K562 (cell line): ENCODE measurements at regions not wholly inside any gene's neighbourhood (a gene's known extent, or its start where the extent isn't known, plus 50 kb on each side); places are given as distances from the start of the nearest gene placed in this dataset.

Experiments
- ATAC-seq: fragments of 200-7000 bp; cut with Tn5 transposase; 3 replicates; pipeline ENCODE4 v1.9.1; 2020; ENCODE audit warnings: moderate library complexity
- BruUV-seq: library from RNA; stranded (reverse); fragments of 400-500 nt; replicated peaks from 2 replicates; lab custom pipeline; 2021; lab: Mats Ljungman, UMichigan
- CTCF ChIA-PET: fragments of 300-600 bp; formaldehyde crosslinking; extraction: SDS; loops from one replicate; lab custom pipeline; 2021; ENCODE audit warnings: low intra/inter-chr PET ratio; lab: Yijun Ruan, JAX
- POLR2A ChIA-PET: fragments of 300-600, 350-650 bp; sonication (Branson Sonifier 250); formaldehyde crosslinking; extraction: SDS; loops from one replicate; lab custom pipeline; 2021; ENCODE audit warnings: antibody characterized with exemption, inconsistent platforms; lab: Yijun Ruan, JAX
- DNase-seq, 4 experiments: peaks; one replicate each; pipeline versions ENCODE4 v3.0.0 to v3.0.0-alpha.2; 2011 to 2018; ENCODE audit warnings: low spot score in 3 of 4, mixed read lengths in 3 of 4; ENCODE audit errors: extremely low read depth in 1 of 4
- FAIRE-seq: peaks from 2 replicates; lab custom pipeline; 2011; peaks lifted over from hg19 to GRCh38; lab: Jason Lieb, UNC
- H2AFZ ChIP-seq: 2 replicates; pipeline ENCODE4 v1.6.0; 2011; ENCODE audit warnings: low read depth, low read length, control low read depth, inconsistent platforms
- H3K27ac ChIP-seq: fragments of 200-600 bp; 3 replicates; pipeline ENCODE4 v1.8.0; 2011; ENCODE audit warnings: low read depth, mild to moderate bottlenecking, control low read depth, inconsistent platforms, low read length, moderate library complexity, mixed read lengths; ENCODE audit errors: extremely low read depth
- H3K27me3 ChIP-seq, 2 experiments: fragments of 300-600 bp in 1 of 2; 2 replicates in 1 of 2; 3 replicates in 1 of 2; pipeline versions ENCODE4 v1.6.0 to v1.8.0; 2011; ENCODE audit warnings: inconsistent platforms in 2 of 2, low read length in 2 of 2, mild to moderate bottlenecking in 1 of 2, mixed read lengths in 1 of 2, moderate library complexity in 1 of 2; ENCODE audit not compliant: control insufficient read depth in 2 of 2, insufficient read depth in 2 of 2
- H3K36me3 ChIP-seq: fragments of 300-600 bp; 3 replicates; pipeline ENCODE4 v1.8.0; 2011; ENCODE audit warnings: mild to moderate bottlenecking, low read length, inconsistent platforms; ENCODE audit not compliant: control insufficient read depth, insufficient read depth
- H3K4me1 ChIP-seq, 2 experiments: fragments of 200-600 bp in 1 of 2; replicated peaks in 1 of 2; 2 replicates in 1 of 2; 3 replicates in 1 of 2; pipeline versions ENCODE4 v1.5.1 to v1.8.0; 2011; ENCODE audit warnings: inconsistent platforms in 2 of 2, low read length in 2 of 2, mild to moderate bottlenecking in 1 of 2, mixed read lengths in 1 of 2, moderate library complexity in 1 of 2; ENCODE audit not compliant: control insufficient read depth in 2 of 2, insufficient read depth in 2 of 2
- H3K4me2 ChIP-seq: 2 replicates; pipeline ENCODE4 v1.6.1; 2011; ENCODE audit warnings: low read length, control low read depth, inconsistent platforms, mixed read lengths; ENCODE audit not compliant: insufficient read depth
- H3K4me3 ChIP-seq: fragments of 200-600 bp; sonication (generic), shearing (Covaris generic); 2 replicates; pipeline ENCODE4 v1.5.1; 2016; ENCODE audit warnings: control low read depth, inconsistent platforms
- H3K79me2 ChIP-seq: fragments of 200-600 bp; 3 replicates; pipeline ENCODE4 v1.8.0; 2011; ENCODE audit warnings: low read length, inconsistent platforms; ENCODE audit not compliant: control insufficient read depth, insufficient read depth
- H3K9ac ChIP-seq, 2 experiments: 2 replicates each; pipeline versions ENCODE4 v1.6.0 to v1.6.1; 2011; ENCODE audit warnings: low read depth in 2 of 2, low read length in 2 of 2, control low read depth in 1 of 2, inconsistent platforms in 1 of 2, mild to moderate bottlenecking in 1 of 2, mixed read lengths in 1 of 2; ENCODE audit not compliant: insufficient read depth in 1 of 2
- H3K9me1 ChIP-seq: one replicate; pipeline ENCODE4 v1.6.0; 2011; ENCODE audit warnings: inconsistent platforms, mild to moderate bottlenecking, low read length, moderate library complexity; ENCODE audit not compliant: control insufficient read depth, insufficient read depth
- H3K9me3 ChIP-seq: replicated peaks from 2 replicates; pipeline ENCODE4 v1.5.1; 2011; ENCODE audit warnings: low read depth, low read length, inconsistent platforms; ENCODE audit not compliant: control insufficient read depth, insufficient read depth
- H4K20me1 ChIP-seq: replicated peaks from 2 replicates; pipeline ENCODE4 v1.6.1; 2011; ENCODE audit warnings: low read length, inconsistent platforms, mixed read lengths; ENCODE audit not compliant: control insufficient read depth, insufficient read depth
- C11orf30 ChIP-seq: fragments of 450-650 bp; IDR thresholded peaks from 2 replicates; pipeline ENCODE4 v1.6.1; 2016; ENCODE audit warnings: low read depth, mild to moderate bottlenecking
- CBX2 ChIP-seq: fragments of 200-600 bp; sonication (generic); IDR thresholded peaks from one replicate; pipeline ENCODE4 v1.6.1; 2012; ENCODE audit warnings: mild to moderate bottlenecking, low read length, inconsistent platforms; ENCODE audit not compliant: insufficient read depth, poor library complexity, severe bottlenecking
- CEBPG ChIP-seq, 3 experiments: fragments of 200-800 bp in 1 of 3; sonication (Bioruptor generic) in 1 of 3; sonication (generic) in 1 of 3; formaldehyde crosslinking in 1 of 3; IDR thresholded peaks in 2 of 3; conservative IDR thresholded peaks in 1 of 3; 2 replicates each; pipeline versions ENCODE4 v1.6.1 to v1.8.0; 2016 to 2022; ENCODE audit warnings: missing compliant biosample characterization in 2 of 3, missing genetic modification characterization in 2 of 3, mild to moderate bottlenecking in 1 of 3, missing genetic modification reagents in 1 of 3
- DDX20 ChIP-seq: fragments of 450-650 bp; IDR thresholded peaks from 2 replicates; pipeline ENCODE4 v1.6.1; 2016; ENCODE audit warnings: missing genetic modification characterization, low read depth, mild to moderate bottlenecking, missing compliant biosample characterization, moderate library complexity
- EGR1 ChIP-seq: fragments of 450-650 bp; conservative IDR thresholded peaks from 2 replicates; pipeline ENCODE4 v1.6.1; 2017; ENCODE audit warnings: mild to moderate bottlenecking
- JUNB ChIP-seq: fragments of 450-650 bp; formaldehyde crosslinking; conservative IDR thresholded peaks from 2 replicates; pipeline ENCODE4 v1.4.0; 2020; ENCODE audit warnings: mild to moderate bottlenecking
- KAT2B ChIP-seq: IDR thresholded peaks from one replicate; pipeline ENCODE4 v1.6.1; 2012; ENCODE audit warnings: low read depth, mild to moderate bottlenecking, control low read depth, inconsistent platforms, low read length, moderate library complexity
- MAFF ChIP-seq: IDR thresholded peaks from 2 replicates; pipeline ENCODE4 v1.6.1; 2012; ENCODE audit warnings: low read length, improper control_type of control experiment
- RBM34 ChIP-seq: fragments of 200-400 bp; formaldehyde crosslinking; IDR thresholded peaks from 2 replicates; pipeline ENCODE4 v1.6.1; 2018; ENCODE audit warnings: low read length, borderline replicate concordance; ENCODE audit not compliant: insufficient read depth
- RUNX1 ChIP-seq: sonication (generic); IDR thresholded peaks from 2 replicates; pipeline ENCODE4 v1.6.1; 2016; ENCODE audit warnings: antibody characterized with exemption, low read depth
- TFE3 ChIP-seq: fragments of 450-650 bp; formaldehyde crosslinking; IDR thresholded peaks from 2 replicates; pipeline ENCODE4 v1.4.0; 2020; ENCODE audit warnings: mild to moderate bottlenecking, mixed read lengths
- U2AF2 ChIP-seq: fragments of 200-400 bp; formaldehyde crosslinking; optimal IDR thresholded peaks from 2 replicates; pipeline ENCODE3; 2017; ENCODE audit warnings: low read depth, mild to moderate bottlenecking, low read length
- ZNF24 ChIP-seq: fragments of 450-650 bp; IDR thresholded peaks from 2 replicates; pipeline ENCODE4 v1.6.1; 2016
- ZSCAN29 ChIP-seq: fragments of 450-650 bp; IDR thresholded peaks from 2 replicates; pipeline ENCODE4 v1.6.1; 2017
- WGBS: fragments of 100-300 bp; shearing (Covaris generic); methylation state at CpG from one replicate; pipeline ENCODE4 v1.1.6; 2016; ENCODE audit warnings: low coverage, mixed read lengths; ENCODE audit not compliant: insufficient coverage; ENCODE audit errors: missing lambda C conversion rate; 5-methylcytosine and 5-hydroxymethylcytosine counted together
- in situ Hi-C: fragments of 300-500 bp; cut with MboI; formaldehyde crosslinking; loops from 4 replicates; pipeline ENCODE4 v1.15.0; 2018; ENCODE audit warnings: inconsistent platforms, mixed read lengths
- intact Hi-C: fragments of 100-400 bp; cut with micrococcal nuclease; formaldehyde crosslinking; loops from 2 replicates; pipeline ENCODE4 v1.14.2; 2022

DNA sequence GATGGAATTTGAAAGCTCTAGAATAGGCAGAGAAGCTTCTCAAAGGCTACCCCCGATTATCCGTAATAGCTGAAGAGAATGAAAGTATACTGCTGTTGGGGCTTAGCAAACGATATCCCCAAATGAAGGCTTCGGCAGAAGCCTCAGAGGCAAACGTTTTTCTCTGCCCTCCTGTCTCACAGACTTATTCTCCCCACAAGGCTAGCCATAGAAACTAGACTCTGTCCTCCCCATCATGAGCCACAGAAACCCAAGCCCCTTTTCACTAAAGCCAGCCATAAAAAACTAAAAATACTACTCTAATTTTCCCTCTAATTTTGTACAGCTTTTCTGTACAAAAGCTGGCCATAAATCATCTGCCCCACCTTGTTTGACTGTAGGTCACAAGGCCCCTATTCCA lies 413.4 kb upstream of the CFAP20DC start:
- in situ Hi-C loops = no loop called here
- Histone ChIP-seq H3K4me2 (no peak overlapping the region), H3K79me2 (no peaks in the 10 kb centered on the region), H3K9ac (no peak overlapping the region), H3K36me3 (no peaks in the 10 kb centered on the region), H3K9me1 (no peaks in the 10 kb centered on the region), H3K4me3 (no peak overlapping the region), H2AFZ (no peak overlapping the region), H3K9me3 (no peaks in the 10 kb centered on the region), H3K4me1 (no peaks in the 10 kb centered on the region), H3K27me3 (no peaks in the 10 kb centered on the region), H4K20me1 (no peaks in the 10 kb centered on the region), H3K27ac (no peak overlapping the region)
- POLR2A ChIA-PET = no interaction called here
- CTCF ChIA-PET = no interaction called here
- BruUV-seq = no TSS peak
- intact Hi-C loops = no loop called here
- TF ChIP-seq DDX20 (tag) (no peak), RUNX1 (no peak), C11orf30 (no peak), CBX2 (no peak), EGR1 (no peak), JUNB (CRISPR knock-in tag) (no peak)
- FAIRE-seq (no peak), DNase-seq (no peak), ATAC-seq (no peak)
- 0% methylated on average over 5 of the region's 5 CpGs for WGBS

- intact Hi-C loops (no loop called here), in situ Hi-C loops (no loop called here)
- DNase-seq (no peak), ATAC-seq (no peak), FAIRE-seq (no peak)
- 0% methylated on average over 2 of the region's 2 CpGs for WGBS
- Histone ChIP-seq H3K27ac (no peak overlapping the region), H3K27me3 (no peaks in the 10 kb centered on the region), H3K9me3 (no peaks in the 10 kb centered on the region), H3K4me1 (no peaks in the 10 kb centered on the region), H3K36me3 (no peaks in the 10 kb centered on the region), H3K9me1 (no peaks in the 10 kb centered on the region), H4K20me1 (no peaks in the 10 kb centered on the region), H3K4me3 (no peak overlapping the region), H3K9ac (no peak overlapping the region), H3K4me2 (no peak overlapping the region), H3K79me2 (no peaks in the 10 kb centered on the region), H2AFZ (no peak overlapping the region)
- BruUV-seq = no TSS peak
- ChIA-PET CTCF (no interaction called here), POLR2A (no interaction called here)
- TF ChIP-seq ZSCAN29 (no peak), ZNF24 (no peak), RBM34 (no peak), U2AF2 (no peak), KAT2B (no peak), MAFF (no peak), TFE3 (CRISPR knock-in tag) (no peak), CEBPG (CRISPR knock-in tag; IDR thresholded peaks at IDR 0.05) (no peak), CEBPG (tag; conservative IDR thresholded peaks at IDR 0.05 in 1 of 2, IDR thresholded peaks at IDR 0.05 in 1 of 2) (no peak)
These were observed 410.2 kb upstream of the CFAP20DC start for GRCh38 chr3:59460068-59460467.
